A549 (cell line): ENCODE measurements at regions not wholly inside any gene's neighbourhood (a gene's known extent, or its start where the extent isn't known, plus 50 kb on each side); places are given as distances from the start of the nearest gene placed in this dataset.

Experiments
- ATAC-seq, 2 experiments: fragments of 200-7000 bp in 1 of 2; fragments of >200 bp in 1 of 2; cut with Nextera tagmentation in 1 of 2; cut with Tn5 transposase in 1 of 2; 3 replicates each; pipeline versions ENCODE4 v1.8.0 to v1.9.1; 2018 to 2020; ENCODE audit warnings: mild to moderate bottlenecking in 1 of 2, moderate library complexity in 1 of 2
- CTCF ChIA-PET: fragments of 300-600 bp; sonication (Branson Sonifier 250); formaldehyde crosslinking; extraction: SDS; loops from one replicate; lab custom pipeline; 2021; ENCODE audit warnings: antibody characterized with exemption, inconsistent platforms; lab: Yijun Ruan, JAX
- POLR2A ChIA-PET: fragments of 350-600 bp; formaldehyde crosslinking; extraction: SDS; loops from one replicate; lab custom pipeline; 2021; ENCODE audit warnings: antibody characterized with exemption, inconsistent platforms; lab: Yijun Ruan, JAX
- DNase-seq, 2 experiments: peaks; one replicate each; pipeline versions ENCODE4 v3.0.0 to v3.0.0-alpha.2; 2011 to 2016; ENCODE audit warnings: low read depth in 1 of 2, low spot score in 1 of 2
- FAIRE-seq: peaks from 2 replicates; lab custom pipeline; 2011; peaks lifted over from hg19 to GRCh38; lab: Jason Lieb, UNC
- H3K27ac ChIP-seq, 2 experiments: fragments of >200 bp; sonication (Bioruptor Twin); formaldehyde crosslinking; 3 replicates each; pipeline ENCODE4 v1.5.1; 2016 to 2017
- H3K4me1 ChIP-seq: fragments of >200 bp; sonication (Bioruptor Twin); formaldehyde crosslinking; 3 replicates; pipeline ENCODE4 v1.6.1; 2016
- H3K4me2 ChIP-seq: fragments of >200 bp; sonication (Bioruptor Twin); formaldehyde crosslinking; 3 replicates; pipeline ENCODE4 v1.6.1; 2016
- H3K4me3 ChIP-seq: fragments of >200 bp; sonication (Bioruptor Twin); formaldehyde crosslinking; 3 replicates; pipeline ENCODE4 v1.5.1; 2016
- H3K9me3 ChIP-seq: fragments of >200 bp; sonication (Bioruptor Twin); formaldehyde crosslinking; 3 replicates; pipeline ENCODE4 v1.6.1; 2016
- ATOH8 ChIP-seq: fragments of 250-450 bp; sonication (Bioruptor Pico); IDR thresholded peaks from 2 replicates; pipeline ENCODE4 v1.5.0; 2020; ENCODE audit warnings: low read depth, mild to moderate bottlenecking, moderate library complexity
- BCL3 ChIP-seq: fragments of >200 bp; sonication (Bioruptor Twin); formaldehyde crosslinking; IDR thresholded peaks from 3 replicates; pipeline ENCODE4 v1.6.1; 2016
- BHLHE40 ChIP-seq: IDR thresholded peaks from 2 replicates; pipeline ENCODE4 v1.6.1; 2012; ENCODE audit warnings: low read depth, low read length, inconsistent platforms
- CBX2 ChIP-seq: fragments of 200-600 bp; sonication (generic); IDR thresholded peaks from 2 replicates; pipeline ENCODE4 v1.6.1; 2016; ENCODE audit warnings: low read depth, mild to moderate bottlenecking, borderline replicate concordance
- EP300 ChIP-seq, 2 experiments: fragments of >200 bp; sonication (Bioruptor Twin); formaldehyde crosslinking; IDR thresholded peaks; 2 replicates in 1 of 2; 3 replicates in 1 of 2; pipeline ENCODE4 v1.6.1; 2016 to 2017
- FOSB ChIP-seq: fragments of 250-450 bp; sonication (Bioruptor Pico); IDR thresholded peaks from 2 replicates; pipeline ENCODE4 v1.5.0; 2020; ENCODE audit warnings: mild to moderate bottlenecking, moderate library complexity
- GATA3 ChIP-seq: IDR thresholded peaks from 2 replicates; pipeline ENCODE4 v1.6.1; 2012; ENCODE audit warnings: borderline replicate concordance
- HOXA7 ChIP-seq: fragments of 250-450 bp; sonication (Bioruptor Pico); IDR thresholded peaks from 2 replicates; pipeline ENCODE4 v1.5.0; 2020; ENCODE audit warnings: mild to moderate bottlenecking, moderate library complexity
- HOXB13 ChIP-seq: fragments of 250-450 bp; sonication (Bioruptor Pico); IDR thresholded peaks from 2 replicates; pipeline ENCODE4 v1.5.0; 2020; ENCODE audit warnings: low read depth, mild to moderate bottlenecking, moderate library complexity
- HOXB5 ChIP-seq: fragments of 250-450 bp; sonication (Bioruptor Pico); IDR thresholded peaks from 2 replicates; pipeline ENCODE4 v1.5.0; 2020; ENCODE audit warnings: mild to moderate bottlenecking, moderate library complexity
- JUN ChIP-seq, 2 experiments: fragments of >200 bp; sonication (Bioruptor Twin); formaldehyde crosslinking; IDR thresholded peaks; 2 replicates in 1 of 2; 3 replicates in 1 of 2; pipeline ENCODE4 v1.6.1; 2016 to 2017
- KDM1A ChIP-seq: fragments of 200-600 bp; sonication (generic); IDR thresholded peaks from 2 replicates; pipeline ENCODE4 v1.6.1; 2016; ENCODE audit warnings: low read depth, mild to moderate bottlenecking
- KDM5A ChIP-seq: fragments of 200-600 bp; sonication (generic); IDR thresholded peaks from 2 replicates; pipeline ENCODE4 v1.6.1; 2016; ENCODE audit warnings: antibody characterized with exemption, mild to moderate bottlenecking
- MAFK ChIP-seq: fragments of 450-650 bp; IDR thresholded peaks from 2 replicates; pipeline ENCODE4 v1.6.1; 2014; ENCODE audit not compliant: partially characterized antibody
- MYC ChIP-seq: IDR thresholded peaks from 2 replicates; pipeline ENCODE4 v1.6.1; 2012; ENCODE audit warnings: mild to moderate bottlenecking, inconsistent platforms, low read length, improper control_type of control experiment, borderline replicate concordance
- POLR2A ChIP-seq: IDR thresholded peaks from 2 replicates; pipeline ENCODE4 v1.6.1; 2012; ENCODE audit warnings: mild to moderate bottlenecking, low read length
- RCOR1 ChIP-seq: fragments of 150-350 bp; IDR thresholded peaks from 2 replicates; pipeline ENCODE4 v1.6.1; 2014; ENCODE audit warnings: antibody characterized with exemption, low read length, low read depth
- REST ChIP-seq: fragments of 200-600 bp; sonication (generic); IDR thresholded peaks from 2 replicates; pipeline ENCODE4 v1.6.1; 2016; ENCODE audit warnings: antibody characterized with exemption, mild to moderate bottlenecking, moderate library complexity
- ZFP36 ChIP-seq: fragments of 450-650 bp; IDR thresholded peaks from 2 replicates; pipeline ENCODE4 v1.6.1; 2014; ENCODE audit warnings: borderline replicate concordance; ENCODE audit not compliant: partially characterized antibody
- WGBS: methylation state at CpG from one replicate; pipeline ENCODE4 v1.1.6; 2017; ENCODE audit errors: missing lambda C conversion rate; 5-methylcytosine and 5-hydroxymethylcytosine counted together
- TF ChIP-seq, protein P1 (sequence below): IDR thresholded peaks from 2 replicates; pipeline ENCODE4 v1.6.1; 2012

- ChIA-PET CTCF (no interaction called here), POLR2A (no interaction called here)
- Histone ChIP-seq H3K4me1 (no peaks in the 10 kb centered on the region), H3K4me2 (no peak overlapping the region), H3K4me3 (no peak overlapping the region), H3K27ac (no peak overlapping the region), H3K9me3 (peaks cover 18% of the 10 kb centered on the region; the same call in 1 of the 3 replicates)
- DNase-seq (no peak), FAIRE-seq (no peak), ATAC-seq (no peak)
- WGBS = 34% methylated on average over 3 of the region's 3 CpGs
- TF ChIP-seq HOXB5 (CRISPR knock-in tag) (no peak), KDM5A (no peak), MYC (no peak), BHLHE40 (no peak), CBX2 (no peak), ATOH8 (CRISPR knock-in tag) (no peak), HOXA7 (CRISPR knock-in tag) (no peak), FOSB (no peak), ZFP36 (no peak), MAFK (no peak), RCOR1 (no peak), BCL3 (no peak)
Observed at GRCh38 chr2:39860538-39860937, 81.5 kb upstream of the THUMPD2 start.

DNA sequence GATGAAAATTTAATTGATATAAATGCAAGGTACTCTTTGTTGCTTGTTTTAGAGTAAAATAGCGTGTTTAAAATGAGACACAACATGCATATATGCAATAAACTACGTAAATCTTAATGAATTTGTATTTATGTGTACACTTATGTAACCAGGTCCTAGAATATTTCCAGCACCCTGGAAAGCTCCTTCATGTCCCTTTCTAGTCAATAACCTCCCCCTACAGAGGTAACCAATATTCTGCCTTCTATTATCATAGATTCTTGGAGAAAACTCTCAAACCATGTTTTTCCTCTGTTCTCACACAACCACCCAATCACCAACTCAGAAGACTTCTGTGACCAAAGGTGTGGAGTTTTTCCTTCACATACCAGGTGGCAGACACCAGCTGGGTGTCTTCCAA is 79.6 kb upstream of the THUMPD2 start:
- whole genome bisulfite sequencing = 0% methylated on average over 2 of the region's 2 CpGs
- no peak for ATAC-seq
- Histone ChIP-seq H3K4me3 (no peak overlapping the region), H3K9me3 (0 out of 3 replicates have a peak, but pooled peaks cover 9% of the 10 kb centered on the region), H3K27ac (no peak overlapping the region), H3K4me1 (no peaks in the 10 kb centered on the region), H3K4me2 (no peak overlapping the region)
- no peak for DNase-seq
- no peak for FAIRE-seq
- TF ChIP-seq EP300 (IDR thresholded peaks at IDR 0.05) (no peak), REST (peak; percentile 78)
- TF ChIP-seq, protein P1, sequence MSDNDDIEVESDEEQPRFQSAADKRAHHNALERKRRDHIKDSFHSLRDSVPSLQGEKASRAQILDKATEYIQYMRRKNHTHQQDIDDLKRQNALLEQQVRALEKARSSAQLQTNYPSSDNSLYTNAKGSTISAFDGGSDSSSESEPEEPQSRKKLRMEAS = no peak
- CTCF ChIA-PET = interaction anchor here (1.6 kb wide), 1 partner anchor 21 kb away, joined by 4 read pairs; no protein-coding TSS in a partner anchor
- POLR2A ChIA-PET = no interaction called here

GRCh38 chr2:39855856-39856255 is 76.8 kb upstream of the THUMPD2 start:
- H3K4me2 ChIP-seq = no peak overlapping the region
- TF ChIP-seq GATA3 (no peak), KDM1A (no peak), HOXB13 (CRISPR knock-in tag) (no peak), JUN (IDR thresholded peaks at IDR 0.05) (no peak), POLR2A (no peak)
- DNase-seq (no peak), FAIRE-seq (no peak), ATAC-seq (no peak)
- CTCF ChIA-PET = interaction anchor here (0.6 to 0.8 kb wide), 2 partner anchors 699 to 1608 kb away, joined by 3 read pairs; no protein-coding TSS in a partner anchor
- no peaks in the 10 kb centered on the region for H3K4me1 ChIP-seq
- POLR2A ChIA-PET = no interaction called here
- H3K4me3 ChIP-seq = no peak overlapping the region
- no peak overlapping the region for H3K27ac ChIP-seq
- 66% methylated on average over 3 of the region's 3 CpGs for WGBS
- H3K9me3 ChIP-seq = no peaks in the 10 kb centered on the region
